ENCODE measurements at regions not wholly inside any gene's neighbourhood (a gene's known extent, or its start where the extent isn't known, plus 50 kb on each side); places are given as distances from the start of the nearest gene placed in this dataset.

DNA sequence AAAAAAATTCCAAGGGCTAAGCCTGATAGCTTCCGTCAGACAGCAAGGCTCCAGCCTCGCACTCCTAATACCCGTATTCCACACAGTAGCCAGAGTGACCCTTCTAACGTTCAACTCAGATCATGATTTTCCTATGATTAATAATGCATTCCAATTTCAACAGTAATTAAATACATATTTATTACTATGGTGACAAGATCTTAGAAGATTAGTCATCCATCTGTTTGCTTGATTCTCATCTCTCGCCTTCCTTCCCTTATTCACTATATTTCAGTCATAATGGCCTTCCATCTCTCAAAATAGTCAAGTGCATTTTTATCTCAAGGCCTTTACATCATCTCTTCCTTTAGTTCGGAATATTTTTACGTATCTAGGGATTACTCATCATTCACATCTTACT lies 621.2 kb upstream of the SPRY2 start:
- no peak for TF ChIP-seq HNF4A (conservative IDR thresholded peaks at IDR 0.05)
- no peak for TF ChIP-seq HNF4G (IDR thresholded peaks at IDR 0.05)
- TF ChIP-seq, protein P1, sequence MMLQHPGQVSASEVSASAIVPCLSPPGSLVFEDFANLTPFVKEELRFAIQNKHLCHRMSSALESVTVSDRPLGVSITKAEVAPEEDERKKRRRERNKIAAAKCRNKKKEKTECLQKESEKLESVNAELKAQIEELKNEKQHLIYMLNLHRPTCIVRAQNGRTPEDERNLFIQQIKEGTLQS (IDR thresholded peaks at IDR 0.05) = no peak
- TF ChIP-seq, protein P2, sequence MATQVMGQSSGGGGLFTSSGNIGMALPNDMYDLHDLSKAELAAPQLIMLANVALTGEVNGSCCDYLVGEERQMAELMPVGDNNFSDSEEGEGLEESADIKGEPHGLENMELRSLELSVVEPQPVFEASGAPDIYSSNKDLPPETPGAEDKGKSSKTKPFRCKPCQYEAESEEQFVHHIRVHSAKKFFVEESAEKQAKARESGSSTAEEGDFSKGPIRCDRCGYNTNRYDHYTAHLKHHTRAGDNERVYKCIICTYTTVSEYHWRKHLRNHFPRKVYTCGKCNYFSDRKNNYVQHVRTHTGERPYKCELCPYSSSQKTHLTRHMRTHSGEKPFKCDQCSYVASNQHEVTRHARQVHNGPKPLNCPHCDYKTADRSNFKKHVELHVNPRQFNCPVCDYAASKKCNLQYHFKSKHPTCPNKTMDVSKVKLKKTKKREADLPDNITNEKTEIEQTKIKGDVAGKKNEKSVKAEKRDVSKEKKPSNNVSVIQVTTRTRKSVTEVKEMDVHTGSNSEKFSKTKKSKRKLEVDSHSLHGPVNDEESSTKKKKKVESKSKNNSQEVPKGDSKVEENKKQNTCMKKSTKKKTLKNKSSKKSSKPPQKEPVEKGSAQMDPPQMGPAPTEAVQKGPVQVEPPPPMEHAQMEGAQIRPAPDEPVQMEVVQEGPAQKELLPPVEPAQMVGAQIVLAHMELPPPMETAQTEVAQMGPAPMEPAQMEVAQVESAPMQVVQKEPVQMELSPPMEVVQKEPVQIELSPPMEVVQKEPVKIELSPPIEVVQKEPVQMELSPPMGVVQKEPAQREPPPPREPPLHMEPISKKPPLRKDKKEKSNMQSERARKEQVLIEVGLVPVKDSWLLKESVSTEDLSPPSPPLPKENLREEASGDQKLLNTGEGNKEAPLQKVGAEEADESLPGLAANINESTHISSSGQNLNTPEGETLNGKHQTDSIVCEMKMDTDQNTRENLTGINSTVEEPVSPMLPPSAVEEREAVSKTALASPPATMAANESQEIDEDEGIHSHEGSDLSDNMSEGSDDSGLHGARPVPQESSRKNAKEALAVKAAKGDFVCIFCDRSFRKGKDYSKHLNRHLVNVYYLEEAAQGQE (IDR thresholded peaks at IDR 0.05) = no peak
- 89% methylated on average over 7 of the region's 7 CpGs for WGBS
- Histone ChIP-seq H3K27ac (ENCODE audit: low read depth in 1 of 2, low read length in 2 of 2) (no peak overlapping the region), H3K9ac (ENCODE audit: low read depth in 1 of 2, low read length in 2 of 2) (no peak overlapping the region), H3K4me3 (ENCODE audit: low read depth in 1 of 3, low read length in 3 of 3) (no peak overlapping the region), H3K36me3 (ENCODE audit: control insufficient read depth in 4 of 4, insufficient read depth in 3 of 4, low read depth in 1 of 4, low read length in 3 of 4) (no peaks in the 10 kb centered on the region), H3K9me3 (ENCODE audit: control insufficient read depth in 4 of 4, low read length in 3 of 4) (peaks cover 0 to 3% (median 0%) of the 10 kb centered on the region in 4 donors), H3K27me3 (ENCODE audit: control insufficient read depth in 4 of 4, insufficient read depth in 4 of 4, low read length in 3 of 4) (no peaks in the 10 kb centered on the region), H3K4me1 (ENCODE audit: control insufficient read depth in 4 of 4, insufficient read depth in 4 of 4, low read length in 3 of 4) (no peaks in the 10 kb centered on the region)
- DNase-seq (ENCODE audit: low spot score) = no peak

DNA sequence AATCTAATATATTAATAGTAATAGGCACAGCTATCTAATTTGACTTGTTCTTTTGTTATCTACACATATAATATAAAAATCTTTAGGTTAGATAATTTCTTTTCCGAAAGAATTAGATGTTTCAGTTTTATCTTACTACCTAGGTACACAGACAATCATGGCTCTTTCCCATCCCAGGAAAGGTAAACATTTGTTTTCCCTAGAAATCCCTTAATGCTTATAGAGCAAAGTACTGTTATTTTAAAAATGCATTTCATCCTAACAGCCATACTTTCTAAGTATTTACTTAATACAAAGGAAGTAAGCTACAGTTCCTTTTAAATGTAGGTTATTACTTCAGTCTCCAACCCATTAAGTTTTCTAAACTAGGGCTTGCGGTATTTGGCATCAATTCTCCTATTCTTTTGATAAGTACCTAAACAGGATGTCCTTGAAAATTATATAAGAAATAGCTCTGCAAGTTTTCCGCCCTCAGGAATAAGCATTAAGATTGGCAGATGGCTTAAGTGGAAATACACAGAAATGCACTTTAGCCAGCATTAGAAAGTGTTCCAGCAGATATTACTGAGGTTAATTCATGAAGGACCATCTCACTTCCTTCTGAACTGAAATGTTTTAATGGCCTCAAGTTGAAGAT lies 616.2 kb upstream of the SPRY2 start:
- no peaks in the 10 kb centered on the region for H3K4me1 ChIP-seq (ENCODE audit: control insufficient read depth in 4 of 4, insufficient read depth in 4 of 4, low read length in 3 of 4)
- H3K27ac ChIP-seq (ENCODE audit: low read depth in 1 of 2, low read length in 2 of 2) = no peak overlapping the region
- WGBS = 41% methylated on average over 3 of the region's 3 CpGs
- no peak for DNase-seq (ENCODE audit: low spot score)
- no peak overlapping the region for H3K4me3 ChIP-seq (ENCODE audit: low read depth in 1 of 3, low read length in 3 of 3)
- no peaks in the 10 kb centered on the region for H3K36me3 ChIP-seq (ENCODE audit: control insufficient read depth in 4 of 4, insufficient read depth in 3 of 4, low read depth in 1 of 4, low read length in 3 of 4)
- H3K9me3 ChIP-seq (ENCODE audit: control insufficient read depth in 4 of 4, low read length in 3 of 4) = peaks cover 0 to 3% (median 0%) of the 10 kb centered on the region in 4 donors
- H3K27me3 ChIP-seq (ENCODE audit: control insufficient read depth in 4 of 4, insufficient read depth in 4 of 4, low read length in 3 of 4) = no peaks in the 10 kb centered on the region
- H3K9ac ChIP-seq (ENCODE audit: low read depth in 1 of 2, low read length in 2 of 2) = no peak overlapping the region
- TF ChIP-seq, protein P3, sequence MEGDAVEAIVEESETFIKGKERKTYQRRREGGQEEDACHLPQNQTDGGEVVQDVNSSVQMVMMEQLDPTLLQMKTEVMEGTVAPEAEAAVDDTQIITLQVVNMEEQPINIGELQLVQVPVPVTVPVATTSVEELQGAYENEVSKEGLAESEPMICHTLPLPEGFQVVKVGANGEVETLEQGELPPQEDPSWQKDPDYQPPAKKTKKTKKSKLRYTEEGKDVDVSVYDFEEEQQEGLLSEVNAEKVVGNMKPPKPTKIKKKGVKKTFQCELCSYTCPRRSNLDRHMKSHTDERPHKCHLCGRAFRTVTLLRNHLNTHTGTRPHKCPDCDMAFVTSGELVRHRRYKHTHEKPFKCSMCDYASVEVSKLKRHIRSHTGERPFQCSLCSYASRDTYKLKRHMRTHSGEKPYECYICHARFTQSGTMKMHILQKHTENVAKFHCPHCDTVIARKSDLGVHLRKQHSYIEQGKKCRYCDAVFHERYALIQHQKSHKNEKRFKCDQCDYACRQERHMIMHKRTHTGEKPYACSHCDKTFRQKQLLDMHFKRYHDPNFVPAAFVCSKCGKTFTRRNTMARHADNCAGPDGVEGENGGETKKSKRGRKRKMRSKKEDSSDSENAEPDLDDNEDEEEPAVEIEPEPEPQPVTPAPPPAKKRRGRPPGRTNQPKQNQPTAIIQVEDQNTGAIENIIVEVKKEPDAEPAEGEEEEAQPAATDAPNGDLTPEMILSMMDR (IDR thresholded peaks at IDR 0.05; ENCODE audit: low read depth, low read length, missing input control) = no peak
- no peak for TF ChIP-seq HNF4G (IDR thresholded peaks at IDR 0.05)
- no peak for TF ChIP-seq NR2F2 (IDR thresholded peaks at IDR 0.05)
- no peak for TF ChIP-seq SP1 (IDR thresholded peaks at IDR 0.05)
- TF ChIP-seq FOXA2 (IDR thresholded peaks at IDR 0.05) = no peak
- TF ChIP-seq, protein P4, sequence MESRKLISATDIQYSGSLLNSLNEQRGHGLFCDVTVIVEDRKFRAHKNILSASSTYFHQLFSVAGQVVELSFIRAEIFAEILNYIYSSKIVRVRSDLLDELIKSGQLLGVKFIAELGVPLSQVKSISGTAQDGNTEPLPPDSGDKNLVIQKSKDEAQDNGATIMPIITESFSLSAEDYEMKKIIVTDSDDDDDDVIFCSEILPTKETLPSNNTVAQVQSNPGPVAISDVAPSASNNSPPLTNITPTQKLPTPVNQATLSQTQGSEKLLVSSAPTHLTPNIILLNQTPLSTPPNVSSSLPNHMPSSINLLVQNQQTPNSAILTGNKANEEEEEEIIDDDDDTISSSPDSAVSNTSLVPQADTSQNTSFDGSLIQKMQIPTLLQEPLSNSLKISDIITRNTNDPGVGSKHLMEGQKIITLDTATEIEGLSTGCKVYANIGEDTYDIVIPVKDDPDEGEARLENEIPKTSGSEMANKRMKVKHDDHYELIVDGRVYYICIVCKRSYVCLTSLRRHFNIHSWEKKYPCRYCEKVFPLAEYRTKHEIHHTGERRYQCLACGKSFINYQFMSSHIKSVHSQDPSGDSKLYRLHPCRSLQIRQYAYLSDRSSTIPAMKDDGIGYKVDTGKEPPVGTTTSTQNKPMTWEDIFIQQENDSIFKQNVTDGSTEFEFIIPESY (IDR thresholded peaks at IDR 0.05) = no peak
- TF ChIP-seq, protein P5, sequence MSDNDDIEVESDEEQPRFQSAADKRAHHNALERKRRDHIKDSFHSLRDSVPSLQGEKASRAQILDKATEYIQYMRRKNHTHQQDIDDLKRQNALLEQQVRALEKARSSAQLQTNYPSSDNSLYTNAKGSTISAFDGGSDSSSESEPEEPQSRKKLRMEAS (IDR thresholded peaks at IDR 0.05) = no peak
- TF ChIP-seq RAD21 (IDR thresholded peaks at IDR 0.05) = no peak
- no peak for TF ChIP-seq HNF4A (conservative IDR thresholded peaks at IDR 0.05)
- no peak for TF ChIP-seq RXRA (IDR thresholded peaks at IDR 0.05)
- no peak for TF ChIP-seq GABPA (IDR thresholded peaks at IDR 0.05 in 1 of 2, conservative IDR thresholded peaks at IDR 0.05 in 1 of 2)
- TF ChIP-seq, protein P1 (IDR thresholded peaks at IDR 0.05) = no peak
- TF ChIP-seq EGR1 (IDR thresholded peaks at IDR 0.05; ENCODE audit: low read depth in 2 of 2) = no peak
- TF ChIP-seq FOXA1 (IDR thresholded peaks at IDR 0.05) = no peak
- TF ChIP-seq JUND (IDR thresholded peaks at IDR 0.05) = no peak
- TF ChIP-seq TAF1 (conservative IDR thresholded peaks at IDR 0.05) = no peak
- TF ChIP-seq, protein P2 (IDR thresholded peaks at IDR 0.05) = no peak
